ENCODE measurements at regions not wholly inside any gene's neighbourhood (a gene's known extent, or its start where the extent isn't known, plus 50 kb on each side); places are given as distances from the start of the nearest gene placed in this dataset.
A peak's percentile ranks its signal among the peaks of the same experiment; 100 is the strongest.

- ATAC-seq (no peak), DNase-seq (ENCODE audit: low read depth in 1 of 2, low spot score in 1 of 2) (peak; percentile 3 to 57), FAIRE-seq (no peak)
- CTCF ChIA-PET, result no interaction called here
- POLR2A ChIA-PET, result no interaction called here
- Histone ChIP-seq H3K27ac (no peak overlapping the region), H3K9me3 (no peaks in the 10 kb centered on the region), H3K4me2 (no peak overlapping the region), H3K4me3 (no peak overlapping the region), H3K4me1 (no peaks in the 10 kb centered on the region)
- no peak for TF ChIP-seq TP53 (CRISPR knock-in tag; IDR thresholded peaks at IDR 0.05)
- TF ChIP-seq, protein P1, sequence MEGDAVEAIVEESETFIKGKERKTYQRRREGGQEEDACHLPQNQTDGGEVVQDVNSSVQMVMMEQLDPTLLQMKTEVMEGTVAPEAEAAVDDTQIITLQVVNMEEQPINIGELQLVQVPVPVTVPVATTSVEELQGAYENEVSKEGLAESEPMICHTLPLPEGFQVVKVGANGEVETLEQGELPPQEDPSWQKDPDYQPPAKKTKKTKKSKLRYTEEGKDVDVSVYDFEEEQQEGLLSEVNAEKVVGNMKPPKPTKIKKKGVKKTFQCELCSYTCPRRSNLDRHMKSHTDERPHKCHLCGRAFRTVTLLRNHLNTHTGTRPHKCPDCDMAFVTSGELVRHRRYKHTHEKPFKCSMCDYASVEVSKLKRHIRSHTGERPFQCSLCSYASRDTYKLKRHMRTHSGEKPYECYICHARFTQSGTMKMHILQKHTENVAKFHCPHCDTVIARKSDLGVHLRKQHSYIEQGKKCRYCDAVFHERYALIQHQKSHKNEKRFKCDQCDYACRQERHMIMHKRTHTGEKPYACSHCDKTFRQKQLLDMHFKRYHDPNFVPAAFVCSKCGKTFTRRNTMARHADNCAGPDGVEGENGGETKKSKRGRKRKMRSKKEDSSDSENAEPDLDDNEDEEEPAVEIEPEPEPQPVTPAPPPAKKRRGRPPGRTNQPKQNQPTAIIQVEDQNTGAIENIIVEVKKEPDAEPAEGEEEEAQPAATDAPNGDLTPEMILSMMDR (IDR thresholded peaks at IDR 0.05), result peak; percentile 45
- no peak for TF ChIP-seq NFE2L2 (conservative IDR thresholded peaks at IDR 0.05; ENCODE audit: low read length)
- TF ChIP-seq, protein P2, sequence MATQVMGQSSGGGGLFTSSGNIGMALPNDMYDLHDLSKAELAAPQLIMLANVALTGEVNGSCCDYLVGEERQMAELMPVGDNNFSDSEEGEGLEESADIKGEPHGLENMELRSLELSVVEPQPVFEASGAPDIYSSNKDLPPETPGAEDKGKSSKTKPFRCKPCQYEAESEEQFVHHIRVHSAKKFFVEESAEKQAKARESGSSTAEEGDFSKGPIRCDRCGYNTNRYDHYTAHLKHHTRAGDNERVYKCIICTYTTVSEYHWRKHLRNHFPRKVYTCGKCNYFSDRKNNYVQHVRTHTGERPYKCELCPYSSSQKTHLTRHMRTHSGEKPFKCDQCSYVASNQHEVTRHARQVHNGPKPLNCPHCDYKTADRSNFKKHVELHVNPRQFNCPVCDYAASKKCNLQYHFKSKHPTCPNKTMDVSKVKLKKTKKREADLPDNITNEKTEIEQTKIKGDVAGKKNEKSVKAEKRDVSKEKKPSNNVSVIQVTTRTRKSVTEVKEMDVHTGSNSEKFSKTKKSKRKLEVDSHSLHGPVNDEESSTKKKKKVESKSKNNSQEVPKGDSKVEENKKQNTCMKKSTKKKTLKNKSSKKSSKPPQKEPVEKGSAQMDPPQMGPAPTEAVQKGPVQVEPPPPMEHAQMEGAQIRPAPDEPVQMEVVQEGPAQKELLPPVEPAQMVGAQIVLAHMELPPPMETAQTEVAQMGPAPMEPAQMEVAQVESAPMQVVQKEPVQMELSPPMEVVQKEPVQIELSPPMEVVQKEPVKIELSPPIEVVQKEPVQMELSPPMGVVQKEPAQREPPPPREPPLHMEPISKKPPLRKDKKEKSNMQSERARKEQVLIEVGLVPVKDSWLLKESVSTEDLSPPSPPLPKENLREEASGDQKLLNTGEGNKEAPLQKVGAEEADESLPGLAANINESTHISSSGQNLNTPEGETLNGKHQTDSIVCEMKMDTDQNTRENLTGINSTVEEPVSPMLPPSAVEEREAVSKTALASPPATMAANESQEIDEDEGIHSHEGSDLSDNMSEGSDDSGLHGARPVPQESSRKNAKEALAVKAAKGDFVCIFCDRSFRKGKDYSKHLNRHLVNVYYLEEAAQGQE (IDR thresholded peaks at IDR 0.05), result no peak
- no peak for TF ChIP-seq EHF (CRISPR knock-in tag; IDR thresholded peaks at IDR 0.05)
- TF ChIP-seq SMC3 (IDR thresholded peaks at IDR 0.05), result peak; percentile 50; the same call in 2 of the 3 replicates
- TF ChIP-seq BHLHE40 (IDR thresholded peaks at IDR 0.05; ENCODE audit: low read depth, low read length), result no peak
- peak; percentile 65 to 66 for TF ChIP-seq RAD21 (conservative IDR thresholded peaks at IDR 0.05 in 1 of 2, IDR thresholded peaks at IDR 0.05 in 1 of 2)
- WGBS (ENCODE audit: missing lambda C conversion rate), result 3% methylated on average over 1 of the region's 1 CpG
Measured at GRCh38 chr4:34720571-34720970, 1523.7 kb downstream of the ARAP2 start.

DNA sequence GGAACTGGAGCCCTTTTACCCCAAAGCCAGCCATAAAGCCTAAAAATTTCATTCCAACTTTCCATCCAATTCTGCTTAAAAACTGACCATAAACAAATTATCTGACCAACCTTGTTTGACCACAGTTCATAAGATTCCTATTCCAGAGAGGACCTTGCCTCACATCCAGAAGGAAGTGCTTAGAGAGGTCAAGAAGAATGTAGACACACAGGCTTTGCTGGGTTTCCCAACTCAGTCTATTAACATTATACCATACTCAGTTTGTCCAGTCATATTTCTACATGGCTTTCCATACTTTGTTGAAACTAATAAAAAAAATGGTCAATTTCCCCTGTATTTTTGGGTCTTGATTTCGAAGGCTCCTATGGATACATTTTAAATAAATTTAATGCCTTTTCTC is 1522.5 kb downstream of the ARAP2 start:
- WGBS (ENCODE audit: missing lambda C conversion rate), result 41% methylated on average over 1 of the region's 1 CpG
- Histone ChIP-seq H3K9me3 (no peaks in the 10 kb centered on the region), H3K4me2 (no peak overlapping the region), H3K27ac (no peak overlapping the region), H3K4me1 (no peaks in the 10 kb centered on the region), H3K4me3 (no peak overlapping the region)
- POLR2A ChIA-PET, result no interaction called here
- FAIRE-seq (no peak), ATAC-seq (no peak), DNase-seq (ENCODE audit: low read depth in 1 of 2, low spot score in 1 of 2) (no peak)
- CTCF ChIA-PET, result no interaction called here
- no peak for TF ChIP-seq FOSL2 (IDR thresholded peaks at IDR 0.05)
- no peak for TF ChIP-seq FOSL2 (CRISPR knock-in tag; IDR thresholded peaks at IDR 0.05)
- TF ChIP-seq GATA3 (IDR thresholded peaks at IDR 0.05; ENCODE audit: borderline replicate concordance), result no peak
- no peak for TF ChIP-seq ZSCAN20 (CRISPR knock-in tag; IDR thresholded peaks at IDR 0.05)
- no peak for TF ChIP-seq NFE2L2 (conservative IDR thresholded peaks at IDR 0.05; ENCODE audit: low read length)
- TF ChIP-seq RCOR1 (IDR thresholded peaks at IDR 0.05; ENCODE audit: low read depth, low read length), result no peak
- TF ChIP-seq SMC3 (IDR thresholded peaks at IDR 0.05), result no peak
- no peak for TF ChIP-seq FOSB (CRISPR knock-in tag; IDR thresholded peaks at IDR 0.05)
- TF ChIP-seq RFX5 (IDR thresholded peaks at IDR 0.05), result no peak
- no peak for TF ChIP-seq BHLHE40 (IDR thresholded peaks at IDR 0.05; ENCODE audit: low read depth, low read length)
- no peak for TF ChIP-seq POLR2A (IDR thresholded peaks at IDR 0.05; ENCODE audit: low read length)
- TF ChIP-seq, protein P1 (IDR thresholded peaks at IDR 0.05), result no peak
- TF ChIP-seq, protein P3, sequence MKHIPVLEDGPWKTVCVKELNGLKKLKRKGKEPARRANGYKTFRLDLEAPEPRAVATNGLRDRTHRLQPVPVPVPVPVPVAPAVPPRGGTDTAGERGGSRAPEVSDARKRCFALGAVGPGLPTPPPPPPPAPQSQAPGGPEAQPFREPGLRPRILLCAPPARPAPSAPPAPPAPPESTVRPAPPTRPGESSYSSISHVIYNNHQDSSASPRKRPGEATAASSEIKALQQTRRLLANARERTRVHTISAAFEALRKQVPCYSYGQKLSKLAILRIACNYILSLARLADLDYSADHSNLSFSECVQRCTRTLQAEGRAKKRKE (CRISPR knock-in tag; IDR thresholded peaks at IDR 0.05; ENCODE audit: low read depth), result no peak
- no peak for TF ChIP-seq RNF2 (IDR thresholded peaks at IDR 0.05; ENCODE audit: borderline replicate concordance, low read depth)
- TF ChIP-seq ZNF302 (CRISPR knock-in tag; IDR thresholded peaks at IDR 0.05), result no peak
- TF ChIP-seq RAD21 (conservative IDR thresholded peaks at IDR 0.05 in 1 of 2, IDR thresholded peaks at IDR 0.05 in 1 of 2), result no peak
- TF ChIP-seq JUNB (IDR thresholded peaks at IDR 0.05), result no peak
- no peak for TF ChIP-seq CEBPB (IDR thresholded peaks at IDR 0.05)
- no peak for TF ChIP-seq FOXS1 (CRISPR knock-in tag; IDR thresholded peaks at IDR 0.05)
- TF ChIP-seq HDAC2 (IDR thresholded peaks at IDR 0.05), result no peak
